Liver (tissue), 3 donors: ENCODE measurements at regions not wholly inside any gene's neighbourhood (a gene's known extent, or its start where the extent isn't known, plus 50 kb on each side); places are given as distances from the start of the nearest gene placed in this dataset.

Experiments used
- EGR1 ChIP-seq, 2 donors: IDR thresholded peaks; 2 replicates each; pipeline ENCODE4 v1.6.1; 2016 to 2018; ENCODE audit warnings: antibody characterized with exemption in 2 of 2, low read depth in 2 of 2
- FOXA1 ChIP-seq: IDR thresholded peaks from 2 replicates; pipeline ENCODE4 v1.6.1; 2016; ENCODE audit warnings: antibody characterized with exemption
- GABPA ChIP-seq, 2 donors: IDR thresholded peaks in 1 of 2; conservative IDR thresholded peaks in 1 of 2; 2 replicates each; pipeline ENCODE4 v1.6.1; 2016; ENCODE audit warnings: antibody characterized with exemption in 2 of 2, mild to moderate bottlenecking in 1 of 2, moderate library complexity in 1 of 2
- JUND ChIP-seq, 2 donors: IDR thresholded peaks; 2 replicates each; pipeline ENCODE4 v1.6.1; 2016; ENCODE audit warnings: antibody characterized with exemption in 2 of 2
- RAD21 ChIP-seq, 2 donors: IDR thresholded peaks; 2 replicates each; pipeline ENCODE4 v1.6.1; 2016; ENCODE audit warnings: antibody characterized with exemption in 2 of 2, mild to moderate bottlenecking in 2 of 2
- RXRA ChIP-seq, 2 donors: IDR thresholded peaks; 2 replicates each; pipeline ENCODE4 v1.6.1; 2017 to 2018; ENCODE audit warnings: antibody characterized with exemption in 2 of 2, mild to moderate bottlenecking in 1 of 2
- SP1 ChIP-seq: IDR thresholded peaks from 2 replicates; pipeline ENCODE4 v1.6.1; 2018; ENCODE audit warnings: antibody characterized with exemption, mild to moderate bottlenecking
- TAF1 ChIP-seq: conservative IDR thresholded peaks from 2 replicates; pipeline ENCODE4 v1.6.1; 2016; ENCODE audit warnings: antibody characterized with exemption, mild to moderate bottlenecking
- YY1 ChIP-seq: IDR thresholded peaks from 2 replicates; pipeline ENCODE4 v1.6.1; 2016; ENCODE audit warnings: antibody characterized with exemption, mild to moderate bottlenecking
- TF ChIP-seq, protein P1 (sequence below): fragments of 150-350 bp; IDR thresholded peaks from 2 replicates; pipeline ENCODE4 v1.5.1; 2017; ENCODE audit warnings: improper control_type of control experiment, low read depth, low read length; ENCODE audit not compliant: missing input control
- TF ChIP-seq, protein P2 (sequence below): IDR thresholded peaks from 2 replicates; pipeline ENCODE4 v1.6.1; 2016; ENCODE audit warnings: antibody characterized with exemption
- TF ChIP-seq, protein P3 (sequence below): IDR thresholded peaks from 2 replicates; pipeline ENCODE4 v1.6.1; 2016; ENCODE audit warnings: antibody characterized with exemption, mild to moderate bottlenecking
- TF ChIP-seq, protein P4 (sequence below): IDR thresholded peaks from 2 replicates; pipeline ENCODE4 v1.6.1; 2016; ENCODE audit warnings: antibody characterized with exemption
- TF ChIP-seq, protein P5 (sequence below): IDR thresholded peaks from 2 replicates; pipeline ENCODE4 v1.6.1; 2016; ENCODE audit warnings: antibody characterized with exemption
- donor health status: healthy.
- donor health status: healthy.

DNA sequence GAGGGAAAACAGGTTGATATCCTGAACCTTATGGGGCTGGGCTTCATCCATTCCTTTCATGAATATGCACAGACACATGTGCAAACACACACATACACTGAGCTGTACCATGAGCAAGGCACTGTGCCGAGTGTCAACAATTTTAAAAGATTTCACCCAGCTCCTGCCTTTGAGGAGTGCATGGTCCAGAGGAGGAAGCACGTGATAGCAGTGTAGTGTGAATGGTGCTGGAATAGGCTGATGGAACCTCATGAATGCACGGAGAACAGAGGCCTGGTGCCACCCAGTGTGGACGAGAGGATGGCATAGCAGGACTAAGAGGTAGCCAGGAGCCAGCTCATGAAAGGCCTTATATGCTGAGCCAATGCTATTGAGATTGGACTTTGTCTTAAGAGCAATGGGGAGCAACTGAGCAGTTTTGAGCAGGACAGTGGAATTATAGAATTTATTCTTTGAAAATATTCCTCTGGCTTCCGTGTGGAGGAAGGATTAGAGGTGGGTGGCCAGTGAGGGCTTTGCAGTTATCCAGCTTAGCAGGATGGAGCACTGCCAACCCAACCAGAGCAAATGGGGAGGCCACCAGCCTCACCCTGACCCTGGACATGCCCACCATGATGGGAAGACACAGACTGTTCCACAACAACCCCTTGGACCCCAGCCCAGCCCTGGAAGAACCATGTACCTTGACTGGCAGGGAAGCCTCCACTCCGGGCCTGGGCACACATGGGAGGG lies 84.4 kb downstream of the UNC5CL start:
- TF ChIP-seq, protein P1, sequence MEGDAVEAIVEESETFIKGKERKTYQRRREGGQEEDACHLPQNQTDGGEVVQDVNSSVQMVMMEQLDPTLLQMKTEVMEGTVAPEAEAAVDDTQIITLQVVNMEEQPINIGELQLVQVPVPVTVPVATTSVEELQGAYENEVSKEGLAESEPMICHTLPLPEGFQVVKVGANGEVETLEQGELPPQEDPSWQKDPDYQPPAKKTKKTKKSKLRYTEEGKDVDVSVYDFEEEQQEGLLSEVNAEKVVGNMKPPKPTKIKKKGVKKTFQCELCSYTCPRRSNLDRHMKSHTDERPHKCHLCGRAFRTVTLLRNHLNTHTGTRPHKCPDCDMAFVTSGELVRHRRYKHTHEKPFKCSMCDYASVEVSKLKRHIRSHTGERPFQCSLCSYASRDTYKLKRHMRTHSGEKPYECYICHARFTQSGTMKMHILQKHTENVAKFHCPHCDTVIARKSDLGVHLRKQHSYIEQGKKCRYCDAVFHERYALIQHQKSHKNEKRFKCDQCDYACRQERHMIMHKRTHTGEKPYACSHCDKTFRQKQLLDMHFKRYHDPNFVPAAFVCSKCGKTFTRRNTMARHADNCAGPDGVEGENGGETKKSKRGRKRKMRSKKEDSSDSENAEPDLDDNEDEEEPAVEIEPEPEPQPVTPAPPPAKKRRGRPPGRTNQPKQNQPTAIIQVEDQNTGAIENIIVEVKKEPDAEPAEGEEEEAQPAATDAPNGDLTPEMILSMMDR: no peak
- TF ChIP-seq YY1 (no peak), GABPA (IDR thresholded peaks at IDR 0.05 in 1 of 2, conservative IDR thresholded peaks at IDR 0.05 in 1 of 2) (no peak), RAD21 (IDR thresholded peaks at IDR 0.05) (no peak), FOXA1 (no peak), SP1 (no peak), EGR1 (IDR thresholded peaks at IDR 0.05; ENCODE audit: low read depth in 2 of 2) (no peak), TAF1 (no peak), JUND (IDR thresholded peaks at IDR 0.05) (no peak), RXRA (IDR thresholded peaks at IDR 0.05) (no peak)
- TF ChIP-seq, protein P2, sequence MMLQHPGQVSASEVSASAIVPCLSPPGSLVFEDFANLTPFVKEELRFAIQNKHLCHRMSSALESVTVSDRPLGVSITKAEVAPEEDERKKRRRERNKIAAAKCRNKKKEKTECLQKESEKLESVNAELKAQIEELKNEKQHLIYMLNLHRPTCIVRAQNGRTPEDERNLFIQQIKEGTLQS: no peak
- TF ChIP-seq, protein P3, sequence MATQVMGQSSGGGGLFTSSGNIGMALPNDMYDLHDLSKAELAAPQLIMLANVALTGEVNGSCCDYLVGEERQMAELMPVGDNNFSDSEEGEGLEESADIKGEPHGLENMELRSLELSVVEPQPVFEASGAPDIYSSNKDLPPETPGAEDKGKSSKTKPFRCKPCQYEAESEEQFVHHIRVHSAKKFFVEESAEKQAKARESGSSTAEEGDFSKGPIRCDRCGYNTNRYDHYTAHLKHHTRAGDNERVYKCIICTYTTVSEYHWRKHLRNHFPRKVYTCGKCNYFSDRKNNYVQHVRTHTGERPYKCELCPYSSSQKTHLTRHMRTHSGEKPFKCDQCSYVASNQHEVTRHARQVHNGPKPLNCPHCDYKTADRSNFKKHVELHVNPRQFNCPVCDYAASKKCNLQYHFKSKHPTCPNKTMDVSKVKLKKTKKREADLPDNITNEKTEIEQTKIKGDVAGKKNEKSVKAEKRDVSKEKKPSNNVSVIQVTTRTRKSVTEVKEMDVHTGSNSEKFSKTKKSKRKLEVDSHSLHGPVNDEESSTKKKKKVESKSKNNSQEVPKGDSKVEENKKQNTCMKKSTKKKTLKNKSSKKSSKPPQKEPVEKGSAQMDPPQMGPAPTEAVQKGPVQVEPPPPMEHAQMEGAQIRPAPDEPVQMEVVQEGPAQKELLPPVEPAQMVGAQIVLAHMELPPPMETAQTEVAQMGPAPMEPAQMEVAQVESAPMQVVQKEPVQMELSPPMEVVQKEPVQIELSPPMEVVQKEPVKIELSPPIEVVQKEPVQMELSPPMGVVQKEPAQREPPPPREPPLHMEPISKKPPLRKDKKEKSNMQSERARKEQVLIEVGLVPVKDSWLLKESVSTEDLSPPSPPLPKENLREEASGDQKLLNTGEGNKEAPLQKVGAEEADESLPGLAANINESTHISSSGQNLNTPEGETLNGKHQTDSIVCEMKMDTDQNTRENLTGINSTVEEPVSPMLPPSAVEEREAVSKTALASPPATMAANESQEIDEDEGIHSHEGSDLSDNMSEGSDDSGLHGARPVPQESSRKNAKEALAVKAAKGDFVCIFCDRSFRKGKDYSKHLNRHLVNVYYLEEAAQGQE: no peak
- TF ChIP-seq, protein P4, sequence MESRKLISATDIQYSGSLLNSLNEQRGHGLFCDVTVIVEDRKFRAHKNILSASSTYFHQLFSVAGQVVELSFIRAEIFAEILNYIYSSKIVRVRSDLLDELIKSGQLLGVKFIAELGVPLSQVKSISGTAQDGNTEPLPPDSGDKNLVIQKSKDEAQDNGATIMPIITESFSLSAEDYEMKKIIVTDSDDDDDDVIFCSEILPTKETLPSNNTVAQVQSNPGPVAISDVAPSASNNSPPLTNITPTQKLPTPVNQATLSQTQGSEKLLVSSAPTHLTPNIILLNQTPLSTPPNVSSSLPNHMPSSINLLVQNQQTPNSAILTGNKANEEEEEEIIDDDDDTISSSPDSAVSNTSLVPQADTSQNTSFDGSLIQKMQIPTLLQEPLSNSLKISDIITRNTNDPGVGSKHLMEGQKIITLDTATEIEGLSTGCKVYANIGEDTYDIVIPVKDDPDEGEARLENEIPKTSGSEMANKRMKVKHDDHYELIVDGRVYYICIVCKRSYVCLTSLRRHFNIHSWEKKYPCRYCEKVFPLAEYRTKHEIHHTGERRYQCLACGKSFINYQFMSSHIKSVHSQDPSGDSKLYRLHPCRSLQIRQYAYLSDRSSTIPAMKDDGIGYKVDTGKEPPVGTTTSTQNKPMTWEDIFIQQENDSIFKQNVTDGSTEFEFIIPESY: no peak
- TF ChIP-seq, protein P5, sequence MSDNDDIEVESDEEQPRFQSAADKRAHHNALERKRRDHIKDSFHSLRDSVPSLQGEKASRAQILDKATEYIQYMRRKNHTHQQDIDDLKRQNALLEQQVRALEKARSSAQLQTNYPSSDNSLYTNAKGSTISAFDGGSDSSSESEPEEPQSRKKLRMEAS: no peak
